ENCODE measurements at regions not wholly inside any gene's neighbourhood (a gene's known extent, or its start where the extent isn't known, plus 50 kb on each side); places are given as distances from the start of the nearest gene placed in this dataset.

DNA sequence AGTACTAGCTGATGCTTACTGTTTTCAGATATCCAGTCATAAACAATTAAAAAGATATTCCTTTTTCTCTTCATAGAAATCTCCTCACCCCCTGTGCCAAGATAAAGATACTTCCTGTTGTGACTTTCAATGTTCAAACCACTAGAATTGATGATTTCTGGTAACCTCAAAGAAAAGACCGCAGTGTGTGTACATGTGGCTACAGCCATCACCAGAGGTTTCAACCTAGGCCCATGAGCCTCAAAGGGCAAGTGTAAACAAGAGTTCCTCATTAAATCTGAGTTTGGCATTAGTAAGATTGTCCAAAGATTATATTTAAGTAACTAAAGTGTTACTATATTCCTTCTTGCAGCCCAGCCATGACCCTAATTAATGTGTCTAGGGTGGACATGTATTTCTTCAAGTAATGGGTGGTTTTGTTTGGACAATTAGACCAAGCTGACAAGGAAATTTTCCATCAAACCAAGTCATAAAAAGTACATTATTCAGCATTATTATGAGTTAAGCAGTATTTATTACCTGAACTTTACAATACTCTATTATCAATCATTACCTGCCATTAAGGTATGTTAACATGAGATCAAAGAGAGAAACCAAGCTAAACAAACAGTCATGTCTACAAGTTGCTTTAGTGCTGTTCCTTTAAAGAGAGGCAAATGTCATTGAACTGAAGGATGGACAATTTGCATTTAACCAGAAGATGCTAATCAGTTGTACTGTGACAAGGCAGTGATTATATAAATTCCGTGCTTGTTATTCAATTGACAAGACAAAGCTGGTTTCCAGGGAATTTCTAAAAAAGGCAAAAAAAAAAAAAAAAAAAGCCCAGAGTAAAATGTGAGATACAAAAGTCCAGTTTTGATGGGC lies 382.7 kb downstream of the LNPK start:
- Histone ChIP-seq H3K9me3 (no peaks in the 10 kb centered on the region), H3K27me3 (no peaks in the 10 kb centered on the region), H3K36me3 (no peaks in the 10 kb centered on the region), H3K4me1 (no peaks in the 10 kb centered on the region), H3K27ac (no peak overlapping the region), H3K4me3 (no peak overlapping the region)
- DNase-seq: no peak
- TF ChIP-seq POLR2A (IDR thresholded peaks at IDR 0.05) (no peak), EP300 (IDR thresholded peaks at IDR 0.05) (no peak), CTCF (IDR thresholded peaks at IDR 0.05) (no peak), POLR2AphosphoS5 (IDR thresholded peaks at IDR 0.05) (no peak)
- intact Hi-C loops (cut with DNase I): no loop called here
- 29 to 64% methylated on average over 2 of the region's 2 CpGs for WGBS, 2 donors

- intact Hi-C loops (cut with DNase I): no loop called here
These were observed 389.8 kb downstream of the LNPK start for GRCh38 chr2:175612280-175612679.

GRCh38 chr2:175606010-175606841 lies 395.8 kb downstream of the LNPK start:
- no peak overlapping the region for H3K4me3 ChIP-seq
- peaks cover 0 to 3% (median 0%) of the 10 kb centered on the region in 4 donors for H3K4me1 ChIP-seq
- TF ChIP-seq POLR2AphosphoS5 (IDR thresholded peaks at IDR 0.05): no peak
- no peak for TF ChIP-seq POLR2A (IDR thresholded peaks at IDR 0.05)
- TF ChIP-seq EP300 (IDR thresholded peaks at IDR 0.05): no peak
- no peak for TF ChIP-seq CTCF (IDR thresholded peaks at IDR 0.05)
- 32 to 65% methylated on average over 12 of the region's 12 CpGs for WGBS, 2 donors
- no peaks in the 10 kb centered on the region for H3K36me3 ChIP-seq
- intact Hi-C loops (cut with DNase I): no loop called here
- H3K9me3 ChIP-seq: no peaks in the 10 kb centered on the region
- no peak for DNase-seq
- H3K27me3 ChIP-seq: no peaks in the 10 kb centered on the region
- no peak overlapping the region for H3K27ac ChIP-seq

More at GRCh38 chr2:175612280-175612679, 389.8 kb downstream of the LNPK start:
- Histone ChIP-seq H3K4me1 (no peaks in the 10 kb centered on the region), H3K9me3 (no peaks in the 10 kb centered on the region), H3K27me3 (no peaks in the 10 kb centered on the region), H3K4me3 (no peak overlapping the region), H3K36me3 (no peaks in the 10 kb centered on the region), H3K27ac (no peak overlapping the region)
- WGBS, 2 donors: 76 to 83% methylated on average over 6 of the region's 6 CpGs
- no peak for TF ChIP-seq EP300 (IDR thresholded peaks at IDR 0.05)
- TF ChIP-seq CTCF (IDR thresholded peaks at IDR 0.05): no peak
- no peak for TF ChIP-seq POLR2AphosphoS5 (IDR thresholded peaks at IDR 0.05)
- TF ChIP-seq POLR2A (IDR thresholded peaks at IDR 0.05): no peak
- no peak for DNase-seq

- Histone ChIP-seq H3K9me3 (no peaks in the 10 kb centered on the region), H3K4me1 (peaks cover 0 to 7% (median 2%) of the 10 kb centered on the region in 4 donors), H3K36me3 (no peaks in the 10 kb centered on the region), H3K27me3 (no peaks in the 10 kb centered on the region), H3K4me3 (no peak overlapping the region), H3K27ac (no peak overlapping the region)
- WGBS, 2 donors: 57 to 67% methylated on average over 5 of the region's 5 CpGs
- TF ChIP-seq CTCF (IDR thresholded peaks at IDR 0.05): no peak
- TF ChIP-seq POLR2A (IDR thresholded peaks at IDR 0.05): no peak
- TF ChIP-seq EP300 (IDR thresholded peaks at IDR 0.05): no peak
- no peak for TF ChIP-seq POLR2AphosphoS5 (IDR thresholded peaks at IDR 0.05)
- no peak for DNase-seq
- intact Hi-C loops (cut with DNase I): no loop called here
These were observed 396.4 kb downstream of the LNPK start for GRCh38 chr2:175605640-175606009.
